Activated T-cell treated with anti-CD3 and anti-CD28 coated beads, Interleukin-2, amount 50 U/mL, for 72 hours (primary cell): ENCODE measurements at regions not wholly inside any gene's neighbourhood (a gene's known extent, or its start where the extent isn't known, plus 50 kb on each side); places are given as distances from the start of the nearest gene placed in this dataset.

Experiments used
- ATAC-seq, 2 donors: fragments of 150-1000 bp; cut with Tn5 transposase; replicated peaks in 1 of 2; 2 replicates each; pipeline ENCODE4 v1.10.0; 2021; ENCODE audit warnings: moderate library complexity in 2 of 2, mild to moderate bottlenecking in 1 of 2
- DNase-seq, 2 donors: peaks; one replicate each; pipeline ENCODE4 v3.0.0; 2021 to 2022; ENCODE audit warnings: mixed read lengths in 1 of 2
- H3K27ac Mint-ChIP-seq: one replicate; pipeline ENCODE4 v1.8.0; 2022; ENCODE audit warnings: mild to moderate bottlenecking, moderate library complexity, mixed read lengths
- H3K27me3 Mint-ChIP-seq: one replicate; pipeline ENCODE4 v1.8.0; 2022; ENCODE audit warnings: low read depth, mixed read lengths
- H3K36me3 Mint-ChIP-seq, 2 donors: one replicate each; pipeline ENCODE4 v1.8.0; 2022; ENCODE audit warnings: mixed read lengths in 2 of 2, mild to moderate bottlenecking in 1 of 2; ENCODE audit not compliant: insufficient read depth in 2 of 2
- H3K4me1 Mint-ChIP-seq: one replicate; pipeline ENCODE4 v1.8.0; 2022; ENCODE audit warnings: low read depth, mixed read lengths
- H3K4me3 Mint-ChIP-seq, 2 donors: one replicate each; pipeline ENCODE4 v1.8.0; 2022; ENCODE audit warnings: mild to moderate bottlenecking in 2 of 2, mixed read lengths in 2 of 2, moderate library complexity in 2 of 2
- H3K9me3 Mint-ChIP-seq, 2 donors: one replicate each; pipeline ENCODE4 v1.8.0; 2022; ENCODE audit warnings: mixed read lengths in 2 of 2

DNA sequence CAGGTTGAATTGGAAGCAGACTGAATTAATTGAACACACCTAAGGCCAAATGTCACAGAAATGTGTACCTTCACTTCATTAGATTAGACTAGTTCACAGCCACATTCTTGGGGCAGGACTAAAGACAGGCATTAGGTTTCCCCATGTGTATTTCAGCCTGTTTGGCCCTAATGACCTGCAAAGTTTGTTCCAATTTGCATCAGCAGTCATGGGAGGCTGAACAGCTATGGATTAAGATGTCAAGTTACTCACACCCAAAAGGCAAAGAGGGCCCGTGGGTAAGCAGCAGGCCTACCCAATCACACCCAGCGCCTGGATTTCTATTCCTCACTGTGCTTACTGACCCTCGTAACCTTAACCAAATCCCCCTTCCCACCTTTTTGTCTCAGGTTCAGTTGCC lies 99.6 kb upstream of the RIOK3 start:
- Mint-ChIP-seq H3K9me3 (peaks cover 2% of the 10 kb centered on the region in 2 donors), H3K27me3 (no peaks in the 10 kb centered on the region), H3K36me3 (peaks cover 6 to 28% of the 10 kb centered on the region in 2 donors), H3K4me3 (no peak overlapping the region), H3K4me1 (peaks cover 19% of the 10 kb centered on the region), H3K27ac (no peak overlapping the region)
- ATAC-seq (no peak), DNase-seq (no peak)

GRCh38 chr18:23354625-23355024 lies 98.5 kb upstream of the RIOK3 start:
- Mint-ChIP-seq H3K36me3 (peaks cover 6 to 21% of the 10 kb centered on the region in 2 donors), H3K4me3 (no peak overlapping the region), H3K27me3 (no peaks in the 10 kb centered on the region), H3K9me3 (peaks cover 2% of the 10 kb centered on the region in 2 donors), H3K4me1 (peaks cover 27% of the 10 kb centered on the region), H3K27ac (no peak overlapping the region)
- DNase-seq (peak in 1 of 2 donors; percentile 8), ATAC-seq (peak; percentile 25 to 58)

GRCh38 chr18:23355206-23355605 lies 97.9 kb upstream of the RIOK3 start:
- no peak overlapping the region for H3K27ac Mint-ChIP-seq
- H3K36me3 Mint-ChIP-seq: peaks cover 6 to 16% of the 10 kb centered on the region in 2 donors
- H3K4me3 Mint-ChIP-seq: no peak overlapping the region
- peaks cover 27% of the 10 kb centered on the region for H3K4me1 Mint-ChIP-seq
- no peaks in the 10 kb centered on the region for H3K9me3 Mint-ChIP-seq
- no peaks in the 10 kb centered on the region for H3K27me3 Mint-ChIP-seq
- ATAC-seq (no peak), DNase-seq (no peak)

GRCh38 chr18:23356424-23356823 lies 96.7 kb upstream of the RIOK3 start:
- ATAC-seq: no peak
- H3K4me3 Mint-ChIP-seq: no peak overlapping the region
- H3K27ac Mint-ChIP-seq: no peak overlapping the region
- no peaks in the 10 kb centered on the region for H3K9me3 Mint-ChIP-seq
- no peaks in the 10 kb centered on the region for H3K27me3 Mint-ChIP-seq
- peaks cover 4 to 15% of the 10 kb centered on the region in 2 donors for H3K36me3 Mint-ChIP-seq
- H3K4me1 Mint-ChIP-seq: peaks cover 27% of the 10 kb centered on the region
- no peak for DNase-seq

DNA sequence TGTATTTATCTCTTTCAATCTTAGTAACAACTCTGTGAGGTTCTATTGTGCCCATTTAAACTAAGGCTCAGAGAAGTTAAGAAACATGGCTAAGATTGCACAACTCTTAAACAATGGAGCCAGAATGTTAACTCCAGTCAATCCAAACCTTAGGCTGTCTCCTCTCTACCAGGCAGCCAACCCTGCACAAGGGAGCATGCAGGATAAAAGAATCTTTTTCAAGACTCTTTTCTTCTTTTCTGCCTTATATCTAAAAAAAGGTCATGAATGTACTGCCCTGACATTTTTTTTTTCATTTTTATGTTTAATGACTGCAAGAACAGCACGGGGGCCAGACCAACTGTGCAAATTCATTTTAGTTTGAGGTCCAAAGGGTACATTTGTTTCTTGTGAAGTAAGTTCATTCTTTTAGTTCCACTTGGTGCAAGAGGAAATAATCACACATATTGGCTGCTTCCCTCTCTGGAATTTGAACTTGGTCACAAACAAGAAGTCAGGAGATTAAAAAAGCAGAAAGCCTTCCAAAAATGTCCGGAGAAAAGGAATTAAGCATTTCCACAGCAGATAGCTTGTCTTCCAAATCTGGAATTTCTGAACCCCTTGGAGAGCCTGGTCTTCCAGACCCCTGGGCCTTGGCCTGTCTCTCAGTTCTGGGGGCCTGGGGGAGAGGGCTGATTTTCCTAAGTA lies 96.0 kb upstream of the RIOK3 start:
- Mint-ChIP-seq H3K36me3 (peaks cover 2 to 10% of the 10 kb centered on the region in 2 donors), H3K4me3 (no peak overlapping the region), H3K9me3 (no peaks in the 10 kb centered on the region), H3K4me1 (peaks cover 27% of the 10 kb centered on the region), H3K27ac (no peak overlapping the region), H3K27me3 (no peaks in the 10 kb centered on the region)
- DNase-seq (no peak), ATAC-seq (no peak)

DNA sequence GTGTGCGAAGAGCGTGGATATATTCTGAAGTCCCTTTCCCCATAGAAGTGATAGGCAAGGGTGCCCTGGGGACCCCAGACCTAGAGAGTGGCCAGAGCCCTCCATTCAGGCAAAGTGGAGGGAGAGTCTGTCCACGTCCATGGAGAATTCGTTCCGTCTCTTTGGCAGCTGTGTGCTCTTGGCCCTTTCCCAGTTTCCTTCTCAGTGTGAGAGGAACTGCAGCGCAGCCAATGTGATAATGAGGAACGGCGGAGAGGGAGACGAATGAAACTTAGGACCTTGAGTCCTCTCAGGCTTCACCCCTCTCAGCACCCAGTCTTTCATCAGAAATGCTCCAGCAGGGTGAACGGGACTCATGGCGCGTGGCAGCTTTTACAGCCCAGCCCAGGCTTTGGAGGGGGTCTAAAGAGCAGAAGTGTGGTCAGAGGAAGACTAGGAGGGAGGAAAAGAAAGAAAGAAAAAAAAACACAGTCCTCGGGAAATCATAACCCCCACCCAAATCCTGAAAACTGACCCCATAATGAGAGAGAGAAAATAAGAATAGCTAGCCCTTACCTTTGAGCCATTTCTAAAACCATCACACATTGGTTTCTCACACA lies 95.0 kb upstream of the RIOK3 start:
- no peak for ATAC-seq
- no peaks in the 10 kb centered on the region for H3K9me3 Mint-ChIP-seq
- no peaks in the 10 kb centered on the region for H3K27me3 Mint-ChIP-seq
- peak overlapping the region in 1 of 2 donors; percentile 70 for H3K4me3 Mint-ChIP-seq
- H3K27ac Mint-ChIP-seq: no peak overlapping the region
- DNase-seq: no peak
- peaks cover 27% of the 10 kb centered on the region for H3K4me1 Mint-ChIP-seq
- H3K36me3 Mint-ChIP-seq: peaks cover 2 to 10% of the 10 kb centered on the region in 2 donors

- Mint-ChIP-seq H3K9me3 (no peaks in the 10 kb centered on the region), H3K27me3 (no peaks in the 10 kb centered on the region), H3K4me3 (no peak overlapping the region), H3K36me3 (peaks cover 2 to 7% of the 10 kb centered on the region in 2 donors), H3K4me1 (peaks cover 25% of the 10 kb centered on the region), H3K27ac (no peak overlapping the region)
- ATAC-seq (no peak), DNase-seq (no peak)
Measured at GRCh38 chr18:23359421-23359820, 93.7 kb upstream of the RIOK3 start.

DNA sequence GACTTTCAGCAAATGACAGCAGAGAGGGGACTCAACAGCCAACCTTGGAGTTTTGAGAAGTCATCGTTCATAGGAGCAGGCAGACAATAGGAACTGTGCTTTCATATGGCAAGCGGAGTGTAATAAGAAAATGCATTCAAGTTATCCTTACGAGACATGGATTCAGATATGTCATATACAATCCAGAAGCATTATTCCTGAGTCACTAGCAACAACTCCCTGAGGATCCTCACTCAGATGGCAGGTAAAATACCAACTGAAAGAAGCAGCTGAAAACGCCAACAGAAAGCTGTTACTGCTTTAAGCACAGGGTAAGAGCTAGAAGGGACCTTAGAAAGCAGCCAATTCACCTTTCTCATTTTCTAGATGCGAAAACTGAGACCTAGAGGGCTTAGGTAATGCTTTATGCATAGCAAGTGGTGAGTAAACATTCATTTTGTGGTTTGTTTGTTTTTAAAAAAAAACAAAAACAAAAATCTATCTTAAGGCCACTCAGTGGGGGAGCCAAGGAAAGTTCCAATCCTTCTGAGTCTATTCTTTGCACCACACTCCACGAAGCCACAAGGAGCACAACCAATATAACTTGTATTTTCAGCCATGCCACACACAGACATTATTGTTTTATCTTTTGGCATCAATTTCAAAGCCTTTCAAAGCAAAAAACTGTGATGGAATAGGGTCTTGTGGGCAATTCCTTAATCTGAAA lies 89.1 kb upstream of the RIOK3 start:
- H3K36me3 Mint-ChIP-seq: peaks cover 0 to 3% of the 10 kb centered on the region in 2 donors
- H3K4me1 Mint-ChIP-seq: peaks cover 2% of the 10 kb centered on the region
- H3K9me3 Mint-ChIP-seq: no peaks in the 10 kb centered on the region
- H3K27ac Mint-ChIP-seq: no peak overlapping the region
- no peak for ATAC-seq
- no peak overlapping the region for H3K4me3 Mint-ChIP-seq
- H3K27me3 Mint-ChIP-seq: no peaks in the 10 kb centered on the region
- DNase-seq: no peak

DNA sequence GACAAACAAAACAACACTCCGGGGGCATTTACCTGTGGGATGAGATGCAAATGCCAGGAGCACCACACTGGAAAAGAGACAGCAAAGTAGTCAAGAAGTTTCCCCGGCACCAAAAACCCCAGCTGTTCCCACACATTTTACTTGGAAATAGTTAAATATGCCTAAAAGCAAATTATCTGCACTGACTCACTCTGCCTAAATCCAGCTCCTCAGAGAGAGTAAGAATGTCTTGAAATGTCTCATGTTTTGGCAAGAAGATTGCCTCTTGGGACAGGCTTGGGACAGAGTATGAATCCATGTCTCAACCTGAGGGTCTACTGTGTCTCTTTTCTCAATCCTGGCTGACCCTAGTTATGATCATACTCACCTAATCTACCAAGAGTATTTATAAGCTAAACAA lies 87.5 kb upstream of the RIOK3 start:
- Mint-ChIP-seq H3K36me3 (no peaks in the 10 kb centered on the region), H3K4me1 (no peaks in the 10 kb centered on the region), H3K4me3 (no peak overlapping the region), H3K9me3 (no peaks in the 10 kb centered on the region), H3K27ac (no peak overlapping the region), H3K27me3 (no peaks in the 10 kb centered on the region)
- ATAC-seq: no peak
- no peak for DNase-seq

GRCh38 chr18:23369266-23369665 lies 83.8 kb upstream of the RIOK3 start:
- Mint-ChIP-seq H3K27ac (no peak overlapping the region), H3K36me3 (no peaks in the 10 kb centered on the region), H3K4me3 (no peak overlapping the region), H3K27me3 (no peaks in the 10 kb centered on the region), H3K9me3 (no peaks in the 10 kb centered on the region), H3K4me1 (no peaks in the 10 kb centered on the region)
- DNase-seq (no peak), ATAC-seq (no peak)

DNA sequence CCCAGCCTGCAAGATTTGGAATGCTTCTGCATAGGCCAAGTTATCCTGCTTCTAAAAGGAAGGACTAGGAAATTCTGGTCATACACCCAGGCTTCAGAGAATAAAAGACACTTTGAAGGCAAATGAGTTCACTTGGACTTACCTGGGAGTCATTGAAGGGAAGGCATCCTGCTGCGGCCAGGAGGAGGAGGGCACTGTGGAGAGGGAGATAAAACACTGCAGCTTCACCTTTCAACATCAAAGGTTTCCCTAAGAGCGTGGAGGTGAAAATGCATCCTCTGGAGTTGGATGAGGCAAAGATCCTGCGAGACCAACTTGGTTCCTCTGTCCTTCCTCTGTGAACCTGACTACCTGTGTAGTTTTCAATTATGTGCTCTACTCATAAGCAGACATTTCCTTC lies 79.5 kb upstream of the RIOK3 start:
- no peak overlapping the region for H3K4me3 Mint-ChIP-seq
- no peaks in the 10 kb centered on the region for H3K9me3 Mint-ChIP-seq
- peaks cover 0 to 3% of the 10 kb centered on the region in 2 donors for H3K36me3 Mint-ChIP-seq
- no peak overlapping the region for H3K27ac Mint-ChIP-seq
- no peaks in the 10 kb centered on the region for H3K27me3 Mint-ChIP-seq
- no peak for DNase-seq
- ATAC-seq: no peak
- H3K4me1 Mint-ChIP-seq: peaks cover 24% of the 10 kb centered on the region

DNA sequence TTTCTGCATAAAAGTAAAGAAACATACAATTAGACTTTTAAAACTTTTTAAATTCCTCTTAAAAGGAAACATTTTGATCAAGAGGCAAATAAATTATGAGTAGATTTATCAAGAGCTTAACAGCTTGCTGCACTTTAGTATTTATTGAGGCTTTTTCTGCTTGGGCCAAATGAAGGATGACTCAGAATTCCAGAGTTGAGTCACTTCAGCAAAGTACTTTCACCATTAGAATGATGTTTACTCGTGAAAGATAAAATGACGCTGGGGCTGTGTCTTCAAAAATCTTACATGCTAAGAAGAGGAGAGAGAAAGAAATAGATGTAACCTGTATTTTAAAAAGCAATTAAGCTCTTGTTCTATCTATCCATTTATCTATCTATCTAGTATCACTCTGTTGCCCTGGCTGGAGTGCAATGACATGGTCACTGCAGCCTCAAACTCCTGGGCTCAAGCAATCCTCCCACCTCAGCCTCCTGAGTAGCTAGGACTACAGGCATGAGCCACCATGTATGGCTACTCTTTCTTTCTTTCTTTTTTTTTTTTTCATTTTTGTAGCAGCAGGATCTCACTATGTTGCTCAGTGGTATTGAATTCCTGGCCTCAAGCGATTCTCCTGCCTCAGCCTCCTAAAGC lies 75.3 kb upstream of the RIOK3 start:
- Mint-ChIP-seq H3K27ac (peak overlapping the region; percentile 38), H3K36me3 (peaks cover 0 to 3% of the 10 kb centered on the region in 2 donors), H3K4me1 (peaks cover 29% of the 10 kb centered on the region)

DNA sequence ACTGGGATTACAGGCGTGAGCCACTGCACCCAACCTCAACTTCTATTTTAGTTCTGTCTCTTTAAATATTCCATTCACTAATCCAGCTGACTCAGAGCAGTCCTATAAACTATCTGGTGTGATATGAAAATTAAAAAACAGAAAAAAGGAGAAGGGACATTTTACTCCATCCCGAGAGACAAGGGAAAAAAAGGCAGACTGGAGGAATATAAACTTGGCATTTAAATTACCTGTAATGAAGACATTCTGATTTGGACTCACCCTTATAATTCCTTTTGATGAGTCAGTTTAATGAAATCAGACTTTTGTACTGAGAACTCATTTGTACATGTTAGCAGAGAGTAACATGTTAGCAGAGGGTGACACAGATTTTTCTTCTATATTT lies 74.8 kb upstream of the RIOK3 start:
- H3K27ac Mint-ChIP-seq: no peak overlapping the region
- H3K4me1 Mint-ChIP-seq: peaks cover 29% of the 10 kb centered on the region
- DNase-seq (no peak), ATAC-seq (no peak)
- no peaks in the 10 kb centered on the region for H3K9me3 Mint-ChIP-seq
- H3K27me3 Mint-ChIP-seq: no peaks in the 10 kb centered on the region
- peaks cover 2 to 3% of the 10 kb centered on the region in 2 donors for H3K36me3 Mint-ChIP-seq
- peak overlapping the region; percentile 51 to 67 for H3K4me3 Mint-ChIP-seq

More for the DNA sequence above, 75.3 kb upstream of the RIOK3 start:
- DNase-seq (peak; percentile 19 to 37), ATAC-seq (peak; percentile 85 to 88)
- no peaks in the 10 kb centered on the region for H3K9me3 Mint-ChIP-seq
- H3K27me3 Mint-ChIP-seq: no peaks in the 10 kb centered on the region
- H3K4me3 Mint-ChIP-seq: peak overlapping the region; percentile 51 to 67
